Neural progenitor cell (in vitro differentiated cells): ENCODE measurements at regions not wholly inside any gene's neighbourhood (a gene's known extent, or its start where the extent isn't known, plus 50 kb on each side); places are given as distances from the start of the nearest gene placed in this dataset.

Experiments
- DNase-seq: peaks from one replicate; pipeline ENCODE4 v3.0.0-alpha.2; 2016; ENCODE audit warnings: low spot score
- H2AFZ ChIP-seq: fragments of 200-600 bp; sonication (generic); replicated peaks from 2 replicates; pipeline ENCODE4 v1.6.1; 2016; ENCODE audit warnings: antibody characterized with exemption
- H3F3A ChIP-seq: fragments of 200-600 bp; sonication (generic); 2 replicates; pipeline ENCODE4 v1.6.1; 2016; ENCODE audit warnings: antibody characterized with exemption, low read depth
- H3K27ac ChIP-seq: fragments of 200-600 bp; sonication (generic); 2 replicates; pipeline ENCODE4 v1.5.1; 2016; ENCODE audit warnings: mild to moderate bottlenecking
- H3K27me3 ChIP-seq: fragments of 200-600 bp; sonication (generic); 2 replicates; pipeline ENCODE4 v1.6.1; 2016; ENCODE audit warnings: mild to moderate bottlenecking, moderate library complexity
- H3K36me3 ChIP-seq: fragments of 200-600 bp; sonication (generic); 2 replicates; pipeline ENCODE4 v1.5.1; 2016
- H3K4me1 ChIP-seq: fragments of 200-600 bp; sonication (generic); 2 replicates; pipeline ENCODE4 v1.6.1; 2016; ENCODE audit warnings: mixed run types
- H3K4me2 ChIP-seq: fragments of 200-600 bp; sonication (generic); 2 replicates; pipeline ENCODE4 v1.6.1; 2016
- H3K4me3 ChIP-seq: fragments of 200-600 bp; sonication (generic); 2 replicates; pipeline ENCODE4 v1.5.1; 2016
- H3K79me2 ChIP-seq: fragments of 200-600 bp; sonication (generic); 2 replicates; pipeline ENCODE4 v1.6.1; 2016; ENCODE audit warnings: low read depth
- H3K9ac ChIP-seq: fragments of 200-600 bp; sonication (generic); 2 replicates; pipeline ENCODE4 v1.6.1; 2016
- H3K9me3 ChIP-seq: fragments of 200-600 bp; sonication (generic); 2 replicates; pipeline ENCODE4 v1.5.1; 2016; ENCODE audit warnings: low read depth
- H4K20me1 ChIP-seq: fragments of 200-600 bp; sonication (generic); 2 replicates; pipeline ENCODE4 v1.6.1; 2016; ENCODE audit warnings: low read depth
- H3K27ac Mint-ChIP-seq: 3 replicates; pipeline ENCODE4 v1.8.0; 2021; ENCODE audit warnings: mixed read lengths
- H3K27me3 Mint-ChIP-seq: 2 replicates; pipeline ENCODE4 v1.8.0; 2022; ENCODE audit warnings: low read depth, mild to moderate bottlenecking, inconsistent platforms, moderate library complexity, mixed read lengths; ENCODE audit not compliant: insufficient read depth
- H3K36me3 Mint-ChIP-seq: 3 replicates; pipeline ENCODE4 v1.8.0; 2021; ENCODE audit warnings: mixed read lengths
- H3K4me1 Mint-ChIP-seq: 3 replicates; pipeline ENCODE4 v1.8.0; 2021; ENCODE audit warnings: mixed read lengths
- H3K4me3 Mint-ChIP-seq: 3 replicates; pipeline ENCODE4 v1.8.0; 2021; ENCODE audit warnings: mild to moderate bottlenecking, moderate library complexity, mixed read lengths
- H3K9me3 Mint-ChIP-seq: 3 replicates; pipeline ENCODE4 v1.8.0; 2020; ENCODE audit warnings: mixed read lengths
- EZH2 ChIP-seq: fragments of 200-600 bp; sonication (generic); IDR thresholded peaks from 2 replicates; pipeline ENCODE4 v1.6.1; 2017; ENCODE audit warnings: antibody characterized with exemption, mild to moderate bottlenecking, moderate library complexity
- EZH2phosphoT487 ChIP-seq: fragments of 200-600 bp; sonication (generic); IDR thresholded peaks from 2 replicates; pipeline ENCODE4 v1.6.1; 2017; ENCODE audit warnings: antibody characterized with exemption
- TF ChIP-seq, protein P1 (sequence below): fragments of 200-600 bp; sonication (generic); IDR thresholded peaks from 2 replicates; pipeline ENCODE4 v1.5.1; 2017; ENCODE audit warnings: antibody characterized with exemption, mild to moderate bottlenecking

DNA sequence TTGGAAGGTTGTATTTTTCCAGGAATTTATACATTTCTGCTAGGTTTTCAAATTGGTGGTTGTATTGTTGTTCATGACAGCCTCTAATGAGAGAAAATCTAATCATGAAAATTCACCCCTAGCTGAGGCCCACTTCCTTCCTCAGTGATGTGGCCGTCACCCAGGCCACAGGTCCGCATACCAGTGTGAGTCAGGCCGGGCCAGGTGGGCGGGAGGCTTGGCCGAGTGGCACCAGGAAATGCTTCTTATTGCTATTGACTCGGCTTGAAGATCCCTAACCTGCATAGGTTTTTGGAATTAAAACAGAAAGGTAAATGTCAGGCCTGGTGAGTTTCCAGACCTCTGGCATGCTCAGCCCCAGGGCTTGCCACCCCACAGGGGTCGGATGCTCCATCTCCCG lies 88.7 kb downstream of the SCGB2B2 start:
- H3K9me3 Mint-ChIP-seq = peaks cover 2% of the 10 kb centered on the region

DNA sequence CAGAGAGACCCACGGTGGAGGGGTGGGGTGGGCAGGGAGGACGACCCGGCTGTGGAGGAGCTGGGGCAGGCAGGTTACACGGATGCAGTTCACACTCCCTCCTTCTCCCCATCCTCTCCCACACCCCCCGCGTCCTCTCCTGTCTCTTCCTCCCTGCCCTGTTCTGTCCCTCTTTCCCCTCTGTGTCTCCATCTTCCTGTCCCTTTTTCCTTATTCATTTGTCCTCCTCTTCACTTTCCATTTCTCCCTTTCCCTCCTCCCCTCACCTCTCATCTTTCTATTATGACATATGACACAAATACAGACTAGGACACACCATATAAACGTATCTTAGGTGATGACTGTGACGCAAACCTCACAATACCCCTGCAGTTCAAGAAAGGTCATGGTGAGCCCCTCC lies 96.6 kb downstream of the SCGB2B2 start:
- peaks cover 4% of the 10 kb centered on the region for H3K9me3 Mint-ChIP-seq
- H3K36me3 ChIP-seq = no peaks in the 10 kb centered on the region
- no peaks in the 10 kb centered on the region for H3K4me1 Mint-ChIP-seq
- no peaks in the 10 kb centered on the region for H4K20me1 ChIP-seq
- H3K27me3 ChIP-seq = peaks cover 37% of the 10 kb centered on the region
- no peak for DNase-seq
- H3K27ac Mint-ChIP-seq = no peak overlapping the region
- no peak overlapping the region for H2AFZ ChIP-seq
- TF ChIP-seq, protein P1, sequence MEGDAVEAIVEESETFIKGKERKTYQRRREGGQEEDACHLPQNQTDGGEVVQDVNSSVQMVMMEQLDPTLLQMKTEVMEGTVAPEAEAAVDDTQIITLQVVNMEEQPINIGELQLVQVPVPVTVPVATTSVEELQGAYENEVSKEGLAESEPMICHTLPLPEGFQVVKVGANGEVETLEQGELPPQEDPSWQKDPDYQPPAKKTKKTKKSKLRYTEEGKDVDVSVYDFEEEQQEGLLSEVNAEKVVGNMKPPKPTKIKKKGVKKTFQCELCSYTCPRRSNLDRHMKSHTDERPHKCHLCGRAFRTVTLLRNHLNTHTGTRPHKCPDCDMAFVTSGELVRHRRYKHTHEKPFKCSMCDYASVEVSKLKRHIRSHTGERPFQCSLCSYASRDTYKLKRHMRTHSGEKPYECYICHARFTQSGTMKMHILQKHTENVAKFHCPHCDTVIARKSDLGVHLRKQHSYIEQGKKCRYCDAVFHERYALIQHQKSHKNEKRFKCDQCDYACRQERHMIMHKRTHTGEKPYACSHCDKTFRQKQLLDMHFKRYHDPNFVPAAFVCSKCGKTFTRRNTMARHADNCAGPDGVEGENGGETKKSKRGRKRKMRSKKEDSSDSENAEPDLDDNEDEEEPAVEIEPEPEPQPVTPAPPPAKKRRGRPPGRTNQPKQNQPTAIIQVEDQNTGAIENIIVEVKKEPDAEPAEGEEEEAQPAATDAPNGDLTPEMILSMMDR = no peak
- TF ChIP-seq EZH2 = no peak
- TF ChIP-seq EZH2phosphoT487 = no peak
- H3K79me2 ChIP-seq = no peaks in the 10 kb centered on the region
- H3K9ac ChIP-seq = no peak overlapping the region
- no peak overlapping the region for H3K4me2 ChIP-seq
- no peaks in the 10 kb centered on the region for H3K9me3 ChIP-seq
- no peaks in the 10 kb centered on the region for H3F3A ChIP-seq
- no peaks in the 10 kb centered on the region for H3K4me1 ChIP-seq
- no peak overlapping the region for H3K4me3 ChIP-seq
- H3K27me3 Mint-ChIP-seq = peaks cover 11% of the 10 kb centered on the region
- H3K4me3 Mint-ChIP-seq = no peak overlapping the region
- H3K36me3 Mint-ChIP-seq = no peaks in the 10 kb centered on the region
- H3K27ac ChIP-seq = no peak overlapping the region

More for the DNA sequence above, 88.7 kb downstream of the SCGB2B2 start:
- Histone ChIP-seq H4K20me1 (no peaks in the 10 kb centered on the region), H3K36me3 (no peaks in the 10 kb centered on the region), H2AFZ (no peak overlapping the region), H3K4me2 (no peak overlapping the region), H3K4me1 (no peaks in the 10 kb centered on the region), H3K27me3 (no peaks in the 10 kb centered on the region), H3K9me3 (no peaks in the 10 kb centered on the region), H3K79me2 (no peaks in the 10 kb centered on the region), H3K4me3 (no peak overlapping the region), H3K9ac (no peak overlapping the region), H3F3A (no peaks in the 10 kb centered on the region), H3K27ac (no peak overlapping the region)
- Mint-ChIP-seq H3K4me1 (no peaks in the 10 kb centered on the region), H3K4me3 (no peak overlapping the region), H3K27ac (no peak overlapping the region), H3K27me3 (peaks cover 6% of the 10 kb centered on the region), H3K36me3 (no peaks in the 10 kb centered on the region)
- DNase-seq = no peak
- TF ChIP-seq, protein P1 = no peak
- TF ChIP-seq EZH2phosphoT487 (no peak), EZH2 (no peak)

DNA sequence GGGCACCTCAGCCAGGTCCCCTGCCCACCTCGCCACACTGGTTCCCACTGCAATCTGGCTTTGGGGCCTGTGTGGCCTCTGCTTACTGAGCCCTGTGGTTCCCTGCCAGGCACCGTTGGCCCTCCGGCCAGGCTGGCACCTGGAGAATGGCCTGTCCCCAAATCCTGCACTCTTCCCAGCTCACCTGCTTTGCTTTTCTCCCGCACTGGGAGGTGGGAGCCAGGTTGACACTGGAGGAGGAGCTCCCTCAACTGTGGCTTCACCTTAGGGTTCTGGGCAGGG lies 97.0 kb downstream of the SCGB2B2 start:
- no peaks in the 10 kb centered on the region for H3K4me1 Mint-ChIP-seq
- Histone ChIP-seq H3K36me3 (no peaks in the 10 kb centered on the region), H3K27ac (no peak overlapping the region), H3K27me3 (peaks cover 37% of the 10 kb centered on the region), H3F3A (no peaks in the 10 kb centered on the region), H3K79me2 (no peaks in the 10 kb centered on the region), H4K20me1 (no peaks in the 10 kb centered on the region), H3K4me1 (no peaks in the 10 kb centered on the region), H3K4me2 (no peak overlapping the region), H3K4me3 (no peak overlapping the region), H3K9me3 (no peaks in the 10 kb centered on the region), H2AFZ (no peak overlapping the region), H3K9ac (no peak overlapping the region)
- H3K9me3 Mint-ChIP-seq = peaks cover 4% of the 10 kb centered on the region
- peaks cover 11% of the 10 kb centered on the region for H3K27me3 Mint-ChIP-seq
- TF ChIP-seq, protein P1 = no peak
- TF ChIP-seq EZH2phosphoT487 = no peak
- no peak for TF ChIP-seq EZH2
- no peak overlapping the region for H3K27ac Mint-ChIP-seq
- no peak for DNase-seq
- H3K4me3 Mint-ChIP-seq = no peak overlapping the region
- no peaks in the 10 kb centered on the region for H3K36me3 Mint-ChIP-seq
